ENCODE measurements at regions not wholly inside any gene's neighbourhood (a gene's known extent, or its start where the extent isn't known, plus 50 kb on each side); places are given as distances from the start of the nearest gene placed in this dataset.

- intact Hi-C loops (cut with DNase I), result no loop called here
- 85 to 100% (median 94%) methylated on average over 2 of the region's 2 CpGs for WGBS, 3 donors
- Histone ChIP-seq H3K9me3 (no peaks in the 10 kb centered on the region), H3K4me1 (ENCODE audit: insufficient read depth) (no peaks in the 10 kb centered on the region), H3K27me3 (no peaks in the 10 kb centered on the region), H3K27ac (no peak overlapping the region), H3K36me3 (no peaks in the 10 kb centered on the region), H3K4me3 (no peak overlapping the region)
- TF ChIP-seq, protein P1, sequence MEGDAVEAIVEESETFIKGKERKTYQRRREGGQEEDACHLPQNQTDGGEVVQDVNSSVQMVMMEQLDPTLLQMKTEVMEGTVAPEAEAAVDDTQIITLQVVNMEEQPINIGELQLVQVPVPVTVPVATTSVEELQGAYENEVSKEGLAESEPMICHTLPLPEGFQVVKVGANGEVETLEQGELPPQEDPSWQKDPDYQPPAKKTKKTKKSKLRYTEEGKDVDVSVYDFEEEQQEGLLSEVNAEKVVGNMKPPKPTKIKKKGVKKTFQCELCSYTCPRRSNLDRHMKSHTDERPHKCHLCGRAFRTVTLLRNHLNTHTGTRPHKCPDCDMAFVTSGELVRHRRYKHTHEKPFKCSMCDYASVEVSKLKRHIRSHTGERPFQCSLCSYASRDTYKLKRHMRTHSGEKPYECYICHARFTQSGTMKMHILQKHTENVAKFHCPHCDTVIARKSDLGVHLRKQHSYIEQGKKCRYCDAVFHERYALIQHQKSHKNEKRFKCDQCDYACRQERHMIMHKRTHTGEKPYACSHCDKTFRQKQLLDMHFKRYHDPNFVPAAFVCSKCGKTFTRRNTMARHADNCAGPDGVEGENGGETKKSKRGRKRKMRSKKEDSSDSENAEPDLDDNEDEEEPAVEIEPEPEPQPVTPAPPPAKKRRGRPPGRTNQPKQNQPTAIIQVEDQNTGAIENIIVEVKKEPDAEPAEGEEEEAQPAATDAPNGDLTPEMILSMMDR (IDR thresholded peaks at IDR 0.05), result no peak
- no peak for TF ChIP-seq POLR2A (IDR thresholded peaks at IDR 0.05)
- TF ChIP-seq EP300 (IDR thresholded peaks at IDR 0.05), result no peak
- no peak for DNase-seq
Measured at GRCh38 chr11:91783173-91783572, 441.4 kb upstream of the FAT3 start.

DNA sequence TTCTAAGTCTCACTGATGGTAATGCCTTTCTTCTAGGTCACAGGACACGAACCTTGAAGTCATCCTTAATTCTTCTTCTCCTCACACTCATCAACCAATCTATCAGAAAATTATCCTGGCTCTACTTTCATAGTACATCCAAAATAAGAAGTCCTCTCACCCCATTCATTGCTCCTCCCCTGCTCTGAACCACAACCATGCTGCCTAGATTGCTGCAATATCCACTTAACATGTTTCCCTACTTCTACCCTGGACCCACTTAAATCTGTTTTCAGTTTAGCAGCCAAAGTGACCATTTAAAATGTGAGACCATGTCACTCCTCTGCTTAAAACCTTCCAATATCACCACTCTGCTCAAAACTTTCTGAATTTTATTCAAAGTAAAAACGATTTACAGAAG, 445.9 kb upstream of the FAT3 start:
- Histone ChIP-seq H3K36me3 (no peaks in the 10 kb centered on the region), H3K4me1 (ENCODE audit: insufficient read depth) (no peaks in the 10 kb centered on the region), H3K27ac (no peak overlapping the region), H3K9me3 (no peaks in the 10 kb centered on the region), H3K4me3 (no peak overlapping the region), H3K27me3 (no peaks in the 10 kb centered on the region)
- no peak for DNase-seq
- intact Hi-C loops (cut with DNase I), result no loop called here
- 68 to 79% (median 71%) methylated on average over 2 of the region's 2 CpGs for WGBS, 3 donors
- no peak for TF ChIP-seq POLR2A (IDR thresholded peaks at IDR 0.05)

- Histone ChIP-seq H3K4me1 (ENCODE audit: insufficient read depth) (no peaks in the 10 kb centered on the region), H3K36me3 (no peaks in the 10 kb centered on the region), H3K9me3 (no peaks in the 10 kb centered on the region), H3K4me3 (no peak overlapping the region), H3K27me3 (no peaks in the 10 kb centered on the region), H3K27ac (no peak overlapping the region)
- WGBS, 3 donors, result 26 to 34% (median 33%) methylated on average over 2 of the region's 2 CpGs
- DNase-seq, result no peak
- TF ChIP-seq EP300 (IDR thresholded peaks at IDR 0.05) (no peak), POLR2A (IDR thresholded peaks at IDR 0.05) (no peak)
- TF ChIP-seq, protein P1 (IDR thresholded peaks at IDR 0.05), result no peak
- intact Hi-C loops (cut with DNase I), result no loop called here
Measured at GRCh38 chr11:91776655-91777054, 448.0 kb upstream of the FAT3 start.

DNA sequence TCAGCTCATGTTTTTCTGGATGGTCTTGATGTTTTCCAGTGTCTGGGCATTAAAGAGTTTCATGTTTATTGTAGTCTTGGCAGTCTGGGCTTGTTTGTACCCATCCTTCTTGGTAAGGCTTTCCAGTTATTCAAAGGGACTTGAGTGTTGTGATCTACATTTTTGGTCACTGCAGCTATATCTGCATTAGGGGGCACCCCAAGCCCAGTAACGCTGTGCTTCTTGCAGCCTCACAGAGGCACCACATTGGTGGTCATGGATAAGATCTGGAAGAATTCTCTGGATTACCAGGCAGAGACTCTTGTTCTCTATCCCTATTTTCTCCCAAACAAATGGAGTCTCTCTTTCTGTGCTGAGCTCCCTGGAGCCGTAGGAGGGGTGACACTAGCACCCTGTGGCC, 451.5 kb upstream of the FAT3 start:
- H3K36me3 ChIP-seq, result no peaks in the 10 kb centered on the region
- TF ChIP-seq, protein P1 (IDR thresholded peaks at IDR 0.05), result no peak
- TF ChIP-seq EP300 (IDR thresholded peaks at IDR 0.05) (no peak), POLR2A (IDR thresholded peaks at IDR 0.05) (no peak)
- H3K4me1 ChIP-seq (ENCODE audit: insufficient read depth), result no peaks in the 10 kb centered on the region
- no peaks in the 10 kb centered on the region for H3K27me3 ChIP-seq
- no peak overlapping the region for H3K27ac ChIP-seq
- intact Hi-C loops (cut with DNase I), result no loop called here
- no peak for DNase-seq
- WGBS, 3 donors, result 82 to 91% (median 88%) methylated on average over 2 of the region's 2 CpGs
- no peak overlapping the region for H3K4me3 ChIP-seq
- H3K9me3 ChIP-seq, result no peaks in the 10 kb centered on the region

DNA sequence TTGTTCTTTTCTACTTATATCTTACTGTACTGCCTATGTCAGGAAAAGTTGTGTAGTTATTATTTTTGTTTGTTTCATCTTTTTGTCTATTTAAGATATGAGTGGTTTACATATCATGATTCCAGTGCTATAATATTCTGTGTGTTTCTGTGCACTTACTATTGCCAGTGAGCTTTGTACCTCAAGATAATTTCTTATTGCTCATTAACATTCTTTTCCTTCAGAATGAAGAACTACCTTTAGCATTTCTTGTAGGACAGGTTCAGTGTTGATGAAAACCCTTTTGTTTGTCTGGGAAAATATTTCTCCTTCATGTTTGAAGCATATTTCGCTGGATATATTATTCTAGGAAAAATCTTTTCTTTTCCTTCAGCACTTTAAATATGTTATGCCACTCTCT, 452.7 kb upstream of the FAT3 start:
- Histone ChIP-seq H3K9me3 (no peaks in the 10 kb centered on the region), H3K27me3 (no peaks in the 10 kb centered on the region), H3K36me3 (no peaks in the 10 kb centered on the region), H3K27ac (no peak overlapping the region), H3K4me1 (ENCODE audit: insufficient read depth) (no peaks in the 10 kb centered on the region), H3K4me3 (no peak overlapping the region)
- WGBS, 3 donors, result 79 to 94% (median 87%) methylated on average over 1 of the region's 1 CpG
- intact Hi-C loops (cut with DNase I), result no loop called here
- no peak for DNase-seq
- TF ChIP-seq, protein P1 (IDR thresholded peaks at IDR 0.05), result no peak
- TF ChIP-seq POLR2A (IDR thresholded peaks at IDR 0.05), result no peak
- TF ChIP-seq EP300 (IDR thresholded peaks at IDR 0.05), result no peak

All from ovary (tissue), 7 donors.